Suprapubic skin (tissue), 4 donors: ENCODE measurements at regions not wholly inside any gene's neighbourhood (a gene's known extent, or its start where the extent isn't known, plus 50 kb on each side); places are given as distances from the start of the nearest gene placed in this dataset.

Experiments
- CTCF ChIP-seq, 2 donors: fragments of 200-600 bp in 1 of 2; fragments of 450-650 bp in 1 of 2; sonication (generic) in 1 of 2; IDR thresholded peaks; one replicate each; pipeline ENCODE4 v1.5.1; 2016 to 2019; ENCODE audit warnings: antibody characterized with exemption in 2 of 2, mild to moderate bottlenecking in 1 of 2, moderate library complexity in 1 of 2
- EP300 ChIP-seq: sonication (generic); formaldehyde crosslinking; IDR thresholded peaks from one replicate; pipeline ENCODE4 v1.6.1; 2017; ENCODE audit warnings: antibody characterized with exemption
- POLR2A ChIP-seq, 2 donors: fragments of 450-650 bp; IDR thresholded peaks; one replicate each; pipeline ENCODE4 v1.6.1; 2017; ENCODE audit warnings: antibody characterized with exemption in 2 of 2, mild to moderate bottlenecking in 2 of 2, moderate library complexity in 2 of 2
- POLR2AphosphoS5 ChIP-seq, 3 donors: sonication (generic); formaldehyde crosslinking; IDR thresholded peaks; one replicate each; pipeline ENCODE4 v1.6.1; 2017; ENCODE audit warnings: antibody characterized with exemption in 3 of 3

- TF ChIP-seq CTCF (IDR thresholded peaks at IDR 0.05): no peak
- TF ChIP-seq POLR2A (IDR thresholded peaks at IDR 0.05): no peak
- TF ChIP-seq POLR2AphosphoS5 (IDR thresholded peaks at IDR 0.05): no peak
- TF ChIP-seq EP300: no peak
Measured at GRCh38 chr9:104256696-104257062, 162.6 kb downstream of the SMC2 start.
